ENCODE measurements at regions not wholly inside any gene's neighbourhood (a gene's known extent, or its start where the extent isn't known, plus 50 kb on each side); places are given as distances from the start of the nearest gene placed in this dataset.
A peak's percentile ranks its signal among the peaks of the same experiment; 100 is the strongest.
"Not testable (repeated sequence)": the region's sequence is repeated elsewhere in the genome, so short reads cannot be mapped to it uniquely, and the experiment has no call there.

DNA sequence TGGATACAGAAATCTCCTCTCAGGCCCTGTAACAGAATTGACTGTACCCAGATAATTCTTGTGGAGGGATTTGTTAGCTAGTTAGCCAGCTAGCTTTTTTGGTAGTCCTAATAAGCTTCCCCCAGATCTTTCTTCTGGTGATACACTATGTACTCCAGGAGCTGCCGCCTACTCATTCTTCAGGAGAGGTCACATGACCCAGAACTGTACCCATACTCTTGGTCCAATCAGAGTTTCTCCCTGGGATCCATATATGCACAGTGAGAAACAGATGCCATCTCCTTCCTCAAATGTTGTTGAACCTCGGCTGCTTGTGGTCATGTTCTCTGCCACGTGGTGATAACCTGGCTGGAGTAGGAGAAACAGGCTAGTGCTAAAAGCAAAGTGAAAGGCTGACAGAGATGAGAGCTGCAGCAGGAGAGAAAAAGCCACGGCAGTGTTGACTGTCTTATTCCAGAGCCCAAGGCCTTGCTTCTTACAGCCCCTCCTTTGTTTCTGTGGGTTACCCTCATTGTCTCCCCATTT is 123.0 kb upstream of the RFX3 start:
- H3K9ac ChIP-seq (ENCODE audit: low read length), result no peak overlapping the region
- no peaks in the 10 kb centered on the region for H3K79me2 ChIP-seq (ENCODE audit: low read length)
- no peaks in the 10 kb centered on the region for H3K9me3 ChIP-seq (ENCODE audit: insufficient read depth, low read length)
- H2AFZ ChIP-seq (ENCODE audit: low read depth, low read length), result peak overlapping the region; percentile 49; the same call in 1 of the 2 replicates
- H3K27ac ChIP-seq (ENCODE audit: low read length), result no peak overlapping the region
- no peaks in the 10 kb centered on the region for H3K36me3 ChIP-seq (replicated peaks; ENCODE audit: low read depth, low read length)
- no peak overlapping the region for H3K4me2 ChIP-seq (ENCODE audit: low read length)
- H4K20me1 ChIP-seq (ENCODE audit: insufficient read depth, low read length), result no peaks in the 10 kb centered on the region
- no peak overlapping the region for H3K4me3 ChIP-seq (ENCODE audit: low read length)
- no peaks in the 10 kb centered on the region for H3K4me1 ChIP-seq (ENCODE audit: low read length)
- TF ChIP-seq CTCF (IDR thresholded peaks at IDR 0.05; ENCODE audit: low read depth, low read length) (no peak), EZH2phosphoT487 (IDR thresholded peaks at IDR 0.05; ENCODE audit: low read depth) (no peak)
- H3K27me3 ChIP-seq (ENCODE audit: low read depth, low read length), result peaks cover 7% of the 10 kb centered on the region; the same call in 1 of the 2 replicates

- Histone ChIP-seq H2AFZ (ENCODE audit: low read depth, low read length) (no peak overlapping the region), H4K20me1 (ENCODE audit: insufficient read depth, low read length) (no peaks in the 10 kb centered on the region), H3K36me3 (replicated peaks; ENCODE audit: low read depth, low read length) (no peaks in the 10 kb centered on the region), H3K27ac (ENCODE audit: low read length) (no peak overlapping the region), H3K9me3 (ENCODE audit: insufficient read depth, low read length) (no peaks in the 10 kb centered on the region), H3K79me2 (ENCODE audit: low read length) (no peaks in the 10 kb centered on the region), H3K4me2 (ENCODE audit: low read length) (no peak overlapping the region), H3K4me3 (ENCODE audit: low read length) (no peak overlapping the region), H3K4me1 (ENCODE audit: low read length) (no peaks in the 10 kb centered on the region), H3K27me3 (ENCODE audit: low read depth, low read length) (peaks cover 4% of the 10 kb centered on the region; the same call in 1 of the 2 replicates), H3K9ac (ENCODE audit: low read length) (no peak overlapping the region)
- no peak for TF ChIP-seq EZH2phosphoT487 (IDR thresholded peaks at IDR 0.05; ENCODE audit: low read depth)
- TF ChIP-seq CTCF (IDR thresholded peaks at IDR 0.05; ENCODE audit: low read depth, low read length), result no peak
These were observed 122.5 kb upstream of the RFX3 start for GRCh38 chr9:3648266-3648665.

GRCh38 chr9:3647652-3648051 is 121.9 kb upstream of the RFX3 start:
- H3K27me3 ChIP-seq (ENCODE audit: low read depth, low read length), result no peaks in the 10 kb centered on the region
- no peaks in the 10 kb centered on the region for H3K36me3 ChIP-seq (replicated peaks; ENCODE audit: low read depth, low read length)
- no peaks in the 10 kb centered on the region for H3K79me2 ChIP-seq (ENCODE audit: low read length)
- no peak overlapping the region for H3K4me3 ChIP-seq (ENCODE audit: low read length)
- H2AFZ ChIP-seq (ENCODE audit: low read depth, low read length), result no peak overlapping the region
- no peak overlapping the region for H3K9ac ChIP-seq (ENCODE audit: low read length)
- no peaks in the 10 kb centered on the region for H3K9me3 ChIP-seq (ENCODE audit: insufficient read depth, low read length)
- H3K4me1 ChIP-seq (ENCODE audit: low read length), result no peaks in the 10 kb centered on the region
- no peak overlapping the region for H3K4me2 ChIP-seq (ENCODE audit: low read length)
- no peaks in the 10 kb centered on the region for H4K20me1 ChIP-seq (ENCODE audit: insufficient read depth, low read length)
- no peak overlapping the region for H3K27ac ChIP-seq (ENCODE audit: low read length)
- TF ChIP-seq CTCF (IDR thresholded peaks at IDR 0.05; ENCODE audit: low read depth, low read length) (peak; percentile 40), EZH2phosphoT487 (IDR thresholded peaks at IDR 0.05; ENCODE audit: low read depth) (no peak)

DNA sequence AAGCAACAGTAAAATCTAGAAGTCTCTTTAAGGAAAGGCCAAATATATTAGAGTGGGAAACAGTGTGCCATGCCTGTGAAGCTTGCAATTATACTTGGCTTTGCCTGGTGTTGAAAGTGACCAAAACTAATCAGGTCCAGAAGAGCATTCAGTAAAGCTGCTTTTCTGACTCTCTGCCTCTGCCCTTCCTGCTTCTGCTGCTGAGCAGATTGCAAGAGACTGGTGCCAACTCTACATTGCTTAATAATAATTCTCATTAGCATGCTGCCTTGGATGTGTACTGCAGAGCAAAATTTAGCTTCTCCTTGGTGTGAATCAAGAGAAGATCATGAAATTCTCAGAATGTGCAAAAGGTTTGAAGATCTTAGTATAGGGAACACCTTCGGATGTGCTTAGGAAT is 120.4 kb upstream of the RFX3 start:
- TF ChIP-seq EZH2phosphoT487 (IDR thresholded peaks at IDR 0.05; ENCODE audit: low read depth) (no peak), CTCF (IDR thresholded peaks at IDR 0.05; ENCODE audit: low read depth, low read length) (no peak)
- H3K36me3 ChIP-seq (replicated peaks; ENCODE audit: low read depth, low read length), result no peaks in the 10 kb centered on the region
- no peaks in the 10 kb centered on the region for H3K79me2 ChIP-seq (ENCODE audit: low read length)
- H4K20me1 ChIP-seq (ENCODE audit: insufficient read depth, low read length), result no peaks in the 10 kb centered on the region
- no peak overlapping the region for H2AFZ ChIP-seq (ENCODE audit: low read depth, low read length)
- no peaks in the 10 kb centered on the region for H3K9me3 ChIP-seq (ENCODE audit: insufficient read depth, low read length)
- H3K27ac ChIP-seq (ENCODE audit: low read length), result no peak overlapping the region
- no peak overlapping the region for H3K4me3 ChIP-seq (ENCODE audit: low read length)
- no peak overlapping the region for H3K9ac ChIP-seq (ENCODE audit: low read length)
- H3K4me1 ChIP-seq (ENCODE audit: low read length), result no peaks in the 10 kb centered on the region
- H3K27me3 ChIP-seq (ENCODE audit: low read depth, low read length), result no peaks in the 10 kb centered on the region
- no peak overlapping the region for H3K4me2 ChIP-seq (ENCODE audit: low read length)

DNA sequence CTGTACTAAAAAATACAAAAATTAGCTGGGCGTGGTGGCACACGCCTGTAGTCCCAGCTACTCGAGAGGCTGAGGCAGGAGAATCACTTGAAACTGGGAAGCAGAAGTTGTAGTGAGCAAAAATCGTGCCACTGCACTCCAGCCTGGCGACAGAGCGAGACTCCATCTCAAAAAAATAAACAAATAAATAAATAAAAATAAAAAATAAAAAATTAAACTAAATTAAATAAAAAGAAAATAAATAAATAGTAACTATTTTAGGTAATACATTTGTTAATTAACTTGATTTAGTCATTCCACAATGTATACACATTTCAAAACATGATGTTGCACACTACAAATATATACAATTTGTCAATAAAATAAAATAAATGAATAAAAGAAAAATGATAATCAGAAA is 116.3 kb upstream of the RFX3 start:
- not testable (repeated sequence) for H3K27me3 ChIP-seq (ENCODE audit: low read depth, low read length); H3K79me2 ChIP-seq (ENCODE audit: low read length); H3K4me2 ChIP-seq (ENCODE audit: low read length); H3K4me3 ChIP-seq (ENCODE audit: low read length); H4K20me1 ChIP-seq (ENCODE audit: insufficient read depth, low read length); H2AFZ ChIP-seq (ENCODE audit: low read depth, low read length); H3K36me3 ChIP-seq (replicated peaks; ENCODE audit: low read depth, low read length); H3K9ac ChIP-seq (ENCODE audit: low read length); H3K27ac ChIP-seq (ENCODE audit: low read length); H3K4me1 ChIP-seq (ENCODE audit: low read length); H3K9me3 ChIP-seq (ENCODE audit: insufficient read depth, low read length)
